Spleen (tissue), 7 donors: ENCODE measurements at regions not wholly inside any gene's neighbourhood (a gene's known extent, or its start where the extent isn't known, plus 50 kb on each side); places are given as distances from the start of the nearest gene placed in this dataset.

Source experiments
- POLR2A ChIP-seq, 3 donors: fragments of 450-650 bp; IDR thresholded peaks; one replicate each; pipeline ENCODE4 v1.5.1; 2017; ENCODE audit warnings: antibody characterized with exemption in 3 of 3, mild to moderate bottlenecking in 1 of 3
- TF ChIP-seq, protein P1 (sequence below), 11 experiments: fragments of 200-600 bp in 7 of 11; fragments of 450-650 bp in 4 of 11; sonication (generic) in 4 of 11; IDR thresholded peaks in 8 of 11; conservative IDR thresholded peaks in 3 of 11; 1 replicate in 7 of 11; 2 replicates in 4 of 11; pipeline versions ENCODE4 v1.4.0 to v1.8.0; 2016 to 2021; ENCODE audit warnings: antibody characterized with exemption in 11 of 11, inconsistent platforms in 4 of 11, mild to moderate bottlenecking in 1 of 11
- donor health status: DM: no; HTN: no; CAD: no; lungs with moderate emphysema.
- donor health status: DM: no; HTN: no; CAD: no.
- donor health status: DM: no; HTN: no; CAD: no.

DNA sequence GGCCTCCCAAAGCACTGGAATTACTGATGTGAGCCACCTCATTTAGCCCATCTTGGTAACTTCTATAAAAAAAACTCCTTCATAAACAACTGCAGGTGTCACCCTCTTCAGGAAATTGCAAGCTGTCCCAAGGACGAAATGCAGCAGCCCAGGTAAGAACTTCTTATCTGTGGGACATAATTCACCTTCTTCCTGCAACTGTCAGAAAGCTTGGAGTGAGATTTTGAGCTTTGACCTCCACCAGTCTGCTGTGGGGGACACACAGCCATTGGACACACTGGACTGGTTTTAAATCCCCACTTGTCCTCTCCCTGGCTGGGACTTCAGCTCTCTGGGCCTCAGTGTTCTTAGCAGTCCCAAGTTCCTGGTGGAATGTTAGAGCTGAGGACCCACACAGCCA lies 368.5 kb downstream of the MN1 start:
- no peak for TF ChIP-seq POLR2A (IDR thresholded peaks at IDR 0.05)
- TF ChIP-seq, protein P1, sequence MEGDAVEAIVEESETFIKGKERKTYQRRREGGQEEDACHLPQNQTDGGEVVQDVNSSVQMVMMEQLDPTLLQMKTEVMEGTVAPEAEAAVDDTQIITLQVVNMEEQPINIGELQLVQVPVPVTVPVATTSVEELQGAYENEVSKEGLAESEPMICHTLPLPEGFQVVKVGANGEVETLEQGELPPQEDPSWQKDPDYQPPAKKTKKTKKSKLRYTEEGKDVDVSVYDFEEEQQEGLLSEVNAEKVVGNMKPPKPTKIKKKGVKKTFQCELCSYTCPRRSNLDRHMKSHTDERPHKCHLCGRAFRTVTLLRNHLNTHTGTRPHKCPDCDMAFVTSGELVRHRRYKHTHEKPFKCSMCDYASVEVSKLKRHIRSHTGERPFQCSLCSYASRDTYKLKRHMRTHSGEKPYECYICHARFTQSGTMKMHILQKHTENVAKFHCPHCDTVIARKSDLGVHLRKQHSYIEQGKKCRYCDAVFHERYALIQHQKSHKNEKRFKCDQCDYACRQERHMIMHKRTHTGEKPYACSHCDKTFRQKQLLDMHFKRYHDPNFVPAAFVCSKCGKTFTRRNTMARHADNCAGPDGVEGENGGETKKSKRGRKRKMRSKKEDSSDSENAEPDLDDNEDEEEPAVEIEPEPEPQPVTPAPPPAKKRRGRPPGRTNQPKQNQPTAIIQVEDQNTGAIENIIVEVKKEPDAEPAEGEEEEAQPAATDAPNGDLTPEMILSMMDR (IDR thresholded peaks at IDR 0.05 in 8 of 11, conservative IDR thresholded peaks at IDR 0.05 in 3 of 11) = no peak
